NCI-H2227 treated with DMSO at 0.1 percent for 48 hours (cell line): ENCODE measurements at regions not wholly inside any gene's neighbourhood (a gene's known extent, or its start where the extent isn't known, plus 50 kb on each side); places are given as distances from the start of the nearest gene placed in this dataset.
"Not testable (repeated sequence)": the region's sequence is repeated elsewhere in the genome, so short reads cannot be mapped to it uniquely, and the experiment has no call there.

Experiments used
- DNase-seq: peaks from one replicate; lab custom pipeline; 2025; lab: John Stamatoyannopoulos, UW

GRCh38 chr3:115388811-115389210 lies 234.5 kb upstream of the GAP43 start:
- no peak for DNase-seq

GRCh38 chr3:115396801-115397200 lies 226.5 kb upstream of the GAP43 start:
- no peak for DNase-seq

- no peak for DNase-seq
Measured at GRCh38 chr3:115397433-115397832, 225.9 kb upstream of the GAP43 start.

- DNase-seq: no peak
Measured at GRCh38 chr3:115398506-115398905, 224.8 kb upstream of the GAP43 start.

- no peak for DNase-seq
Measured at GRCh38 chr3:115399750-115400149, 223.6 kb upstream of the GAP43 start.

- no peak for DNase-seq
Measured at GRCh38 chr3:115401298-115401697, 222.0 kb upstream of the GAP43 start.

- no peak for DNase-seq
Measured at GRCh38 chr3:115401851-115402501, 221.3 kb upstream of the GAP43 start.

- no peak for DNase-seq
Measured at GRCh38 chr3:115402651-115403050, 220.7 kb upstream of the GAP43 start.

GRCh38 chr3:115403786-115404185 lies 219.5 kb upstream of the GAP43 start:
- DNase-seq: no peak

- DNase-seq: no peak
Measured at GRCh38 chr3:115409596-115409995, 213.7 kb upstream of the GAP43 start.

- DNase-seq: not testable (repeated sequence)
Measured at GRCh38 chr3:115414610-115415009, 208.7 kb upstream of the GAP43 start.

- DNase-seq: no peak
Measured at GRCh38 chr3:115415246-115415996, 207.9 kb upstream of the GAP43 start.

- DNase-seq: no peak
Measured at GRCh38 chr3:115418583-115418982, 204.7 kb upstream of the GAP43 start.

GRCh38 chr3:115420086-115420485 lies 203.2 kb upstream of the GAP43 start:
- no peak for DNase-seq

GRCh38 chr3:115423170-115423569 lies 200.1 kb upstream of the GAP43 start:
- DNase-seq: no peak

- peak; percentile 26 for DNase-seq
Measured at GRCh38 chr3:115428841-115429240, 194.5 kb upstream of the GAP43 start.

- no peak for DNase-seq
Measured at GRCh38 chr3:115436767-115437301, 186.5 kb upstream of the GAP43 start.

- no peak for DNase-seq
Measured at GRCh38 chr3:115438799-115439198, 184.5 kb upstream of the GAP43 start.

GRCh38 chr3:115445559-115445958 lies 177.8 kb upstream of the GAP43 start:
- no peak for DNase-seq

- no peak for DNase-seq
Measured at GRCh38 chr3:115448851-115449250, 174.5 kb upstream of the GAP43 start.

GRCh38 chr3:115450036-115450435 lies 173.3 kb upstream of the GAP43 start:
- DNase-seq: no peak

GRCh38 chr3:115464036-115464435 lies 159.3 kb upstream of the GAP43 start:
- no peak for DNase-seq

GRCh38 chr3:115469649-115470048 lies 153.7 kb upstream of the GAP43 start:
- DNase-seq: no peak
